Spleen (tissue), 7 donors: ENCODE measurements at regions not wholly inside any gene's neighbourhood (a gene's known extent, or its start where the extent isn't known, plus 50 kb on each side); places are given as distances from the start of the nearest gene placed in this dataset.

Source experiments
- POLR2A ChIP-seq, 3 donors: fragments of 450-650 bp; IDR thresholded peaks; one replicate each; pipeline ENCODE4 v1.5.1; 2017; ENCODE audit warnings: antibody characterized with exemption in 3 of 3, mild to moderate bottlenecking in 1 of 3
- POLR2AphosphoS5 ChIP-seq, 3 donors: sonication (generic); formaldehyde crosslinking; IDR thresholded peaks; one replicate each; pipeline ENCODE4 v1.5.1; 2017; ENCODE audit warnings: antibody characterized with exemption in 3 of 3
- TF ChIP-seq, protein P1 (sequence below), 11 experiments: fragments of 200-600 bp in 7 of 11; fragments of 450-650 bp in 4 of 11; sonication (generic) in 4 of 11; IDR thresholded peaks in 8 of 11; conservative IDR thresholded peaks in 3 of 11; 1 replicate in 7 of 11; 2 replicates in 4 of 11; pipeline versions ENCODE4 v1.4.0 to v1.8.0; 2016 to 2021; ENCODE audit warnings: antibody characterized with exemption in 11 of 11, inconsistent platforms in 4 of 11, mild to moderate bottlenecking in 1 of 11
- donor health status: DM: no; HTN: no; CAD: no; lungs with moderate emphysema.
- donor health status: DM: no; HTN: no; CAD: no.
- donor health status: DM: no; HTN: no; CAD: no.

DNA sequence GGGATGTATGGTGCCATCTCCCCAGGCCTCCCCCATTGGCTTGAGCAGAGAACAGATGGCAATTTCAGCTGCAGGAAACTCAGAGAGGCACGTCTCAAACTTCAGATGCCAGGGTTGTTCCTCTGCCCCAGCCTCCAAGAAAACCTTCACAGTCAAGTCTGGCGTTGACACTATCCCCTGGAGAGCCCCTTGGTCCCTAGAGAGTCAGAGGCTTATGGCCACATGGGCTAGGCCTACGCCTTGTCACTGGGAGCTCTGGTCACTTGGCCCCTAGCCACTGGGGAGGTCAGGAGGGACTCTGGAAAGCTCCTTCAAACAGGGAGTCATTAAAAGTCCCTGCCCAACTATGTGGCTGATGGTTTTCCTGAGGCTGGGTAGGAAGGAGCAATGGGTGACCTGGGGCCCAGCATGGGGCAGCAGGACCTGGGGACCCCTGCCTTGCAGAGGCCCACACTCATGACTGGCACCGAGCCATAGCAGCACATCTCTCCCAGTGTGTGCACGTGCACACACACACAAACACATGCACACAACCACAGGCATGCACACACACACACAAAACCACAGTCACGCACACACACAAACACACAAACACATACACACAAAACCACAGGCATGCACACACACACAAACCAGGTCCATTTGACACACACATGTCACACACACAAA lies 144.2 kb downstream of the GADD45G start:
- TF ChIP-seq, protein P1, sequence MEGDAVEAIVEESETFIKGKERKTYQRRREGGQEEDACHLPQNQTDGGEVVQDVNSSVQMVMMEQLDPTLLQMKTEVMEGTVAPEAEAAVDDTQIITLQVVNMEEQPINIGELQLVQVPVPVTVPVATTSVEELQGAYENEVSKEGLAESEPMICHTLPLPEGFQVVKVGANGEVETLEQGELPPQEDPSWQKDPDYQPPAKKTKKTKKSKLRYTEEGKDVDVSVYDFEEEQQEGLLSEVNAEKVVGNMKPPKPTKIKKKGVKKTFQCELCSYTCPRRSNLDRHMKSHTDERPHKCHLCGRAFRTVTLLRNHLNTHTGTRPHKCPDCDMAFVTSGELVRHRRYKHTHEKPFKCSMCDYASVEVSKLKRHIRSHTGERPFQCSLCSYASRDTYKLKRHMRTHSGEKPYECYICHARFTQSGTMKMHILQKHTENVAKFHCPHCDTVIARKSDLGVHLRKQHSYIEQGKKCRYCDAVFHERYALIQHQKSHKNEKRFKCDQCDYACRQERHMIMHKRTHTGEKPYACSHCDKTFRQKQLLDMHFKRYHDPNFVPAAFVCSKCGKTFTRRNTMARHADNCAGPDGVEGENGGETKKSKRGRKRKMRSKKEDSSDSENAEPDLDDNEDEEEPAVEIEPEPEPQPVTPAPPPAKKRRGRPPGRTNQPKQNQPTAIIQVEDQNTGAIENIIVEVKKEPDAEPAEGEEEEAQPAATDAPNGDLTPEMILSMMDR (IDR thresholded peaks at IDR 0.05 in 8 of 11, conservative IDR thresholded peaks at IDR 0.05 in 3 of 11) = no peak
- TF ChIP-seq POLR2A (IDR thresholded peaks at IDR 0.05) = no peak
- no peak for TF ChIP-seq POLR2AphosphoS5 (IDR thresholded peaks at IDR 0.05)
